DMS153 treated with DMSO at 0.1 percent for 48 hours (cell line): ENCODE measurements at regions not wholly inside any gene's neighbourhood (a gene's known extent, or its start where the extent isn't known, plus 50 kb on each side); places are given as distances from the start of the nearest gene placed in this dataset.
"Not testable (repeated sequence)": the region's sequence is repeated elsewhere in the genome, so short reads cannot be mapped to it uniquely, and the experiment has no call there.

Experiments
- DNase-seq: peaks from one replicate; lab custom pipeline; 2025; ENCODE audit not compliant: unreplicated experiment; lab: John Stamatoyannopoulos, UW

GRCh38 chr3:154842536-154842935 is 237.6 kb upstream of the MME start:
- DNase-seq = no peak

GRCh38 chr3:154835639-154836038 is 244.5 kb upstream of the MME start:
- DNase-seq = no peak

GRCh38 chr3:154834831-154835230 is 245.3 kb upstream of the MME start:
- DNase-seq = not testable (repeated sequence)

- no peak for DNase-seq
Observed at GRCh38 chr3:154829929-154830328, 250.2 kb upstream of the MME start.

GRCh38 chr3:154819491-154819890 is 260.6 kb upstream of the MME start:
- DNase-seq = no peak

GRCh38 chr3:154818676-154819255 is 261.4 kb upstream of the MME start:
- no peak for DNase-seq

- not testable (repeated sequence) for DNase-seq
Observed at GRCh38 chr3:154810017-154810416, 270.1 kb upstream of the MME start.

- no peak for DNase-seq
Observed at GRCh38 chr3:154801729-154802128, 278.4 kb upstream of the MME start.

GRCh38 chr3:154799800-154800199 is 280.3 kb upstream of the MME start:
- no peak for DNase-seq

GRCh38 chr3:154795582-154795981 is 284.5 kb upstream of the MME start:
- no peak for DNase-seq

GRCh38 chr3:154794814-154795445 is 285.2 kb upstream of the MME start:
- DNase-seq = no peak

GRCh38 chr3:154794391-154794790 is 285.7 kb upstream of the MME start:
- no peak for DNase-seq

- DNase-seq = no peak
Observed at GRCh38 chr3:154792828-154793227, 287.3 kb upstream of the MME start.

GRCh38 chr3:154791611-154792010 is 288.5 kb upstream of the MME start:
- no peak for DNase-seq

GRCh38 chr3:154786724-154787123 is 293.4 kb upstream of the MME start:
- DNase-seq = no peak

GRCh38 chr3:154783521-154783931 is 296.6 kb upstream of the MME start:
- DNase-seq = no peak

- no peak for DNase-seq
Observed at GRCh38 chr3:154783061-154783460, 297.1 kb upstream of the MME start.

GRCh38 chr3:154782151-154782550 is 298.0 kb upstream of the MME start:
- DNase-seq = no peak

GRCh38 chr3:154781595-154781994 is 298.5 kb upstream of the MME start:
- DNase-seq = no peak

- no peak for DNase-seq
Observed at GRCh38 chr3:154780263-154780662, 299.9 kb upstream of the MME start.

- DNase-seq = no peak
Observed at GRCh38 chr3:154779571-154779970, 300.5 kb upstream of the MME start.

GRCh38 chr3:154778057-154778456 is 302.1 kb upstream of the MME start:
- no peak for DNase-seq
